Duodenal mucosa (tissue), 2 donors: ENCODE measurements at regions not wholly inside any gene's neighbourhood (a gene's known extent, or its start where the extent isn't known, plus 50 kb on each side); places are given as distances from the start of the nearest gene placed in this dataset.

Source experiments
- H3K27ac ChIP-seq: one replicate; pipeline ENCODE4 v1.7.0; 2013; ENCODE audit warnings: low read depth, low read length
- H3K27me3 ChIP-seq, 2 donors: one replicate each; pipeline ENCODE4 v1.7.0; 2013; ENCODE audit warnings: low read length in 2 of 2, control low read depth in 1 of 2; ENCODE audit not compliant: insufficient read depth in 2 of 2, control insufficient read depth in 1 of 2
- H3K36me3 ChIP-seq, 2 donors: one replicate each; pipeline ENCODE4 v1.7.0; 2013; ENCODE audit warnings: low read length in 2 of 2, control low read depth in 1 of 2; ENCODE audit not compliant: insufficient read depth in 2 of 2, control insufficient read depth in 1 of 2
- H3K4me1 ChIP-seq, 2 donors: one replicate each; pipeline ENCODE4 v1.7.0; 2013; ENCODE audit warnings: low read length in 2 of 2, control low read depth in 1 of 2; ENCODE audit not compliant: insufficient read depth in 2 of 2, control insufficient read depth in 1 of 2
- H3K4me3 ChIP-seq, 2 donors: one replicate each; pipeline ENCODE4 v1.7.0; 2013; ENCODE audit warnings: low read length in 2 of 2, low read depth in 1 of 2
- H3K9ac ChIP-seq, 2 donors: one replicate each; pipeline ENCODE4 v1.7.0; 2013; ENCODE audit warnings: low read length in 2 of 2, low read depth in 1 of 2
- H3K9me3 ChIP-seq, 2 donors: one replicate each; pipeline ENCODE4 v1.7.0; 2013; ENCODE audit warnings: low read length in 2 of 2, control low read depth in 1 of 2; ENCODE audit not compliant: control insufficient read depth in 1 of 2

GRCh38 chr11:119892311-119892808, 163.4 kb upstream of the NECTIN1 start:
- Histone ChIP-seq H3K9ac (no peak overlapping the region), H3K36me3 (no peaks in the 10 kb centered on the region), H3K4me1 (no peaks in the 10 kb centered on the region), H3K4me3 (no peak overlapping the region), H3K9me3 (no peaks in the 10 kb centered on the region), H3K27me3 (peaks cover 0 to 3% of the 10 kb centered on the region in 2 donors), H3K27ac (no peak overlapping the region)

GRCh38 chr11:119891055-119891768, 162.2 kb upstream of the NECTIN1 start:
- Histone ChIP-seq H3K27ac (no peak overlapping the region), H3K9me3 (no peaks in the 10 kb centered on the region), H3K4me1 (no peaks in the 10 kb centered on the region), H3K27me3 (peaks cover 0 to 3% of the 10 kb centered on the region in 2 donors), H3K9ac (no peak overlapping the region), H3K36me3 (no peaks in the 10 kb centered on the region), H3K4me3 (no peak overlapping the region)

GRCh38 chr11:119890466-119890865, 161.5 kb upstream of the NECTIN1 start:
- Histone ChIP-seq H3K27ac (no peak overlapping the region), H3K27me3 (peaks cover 0 to 3% of the 10 kb centered on the region in 2 donors), H3K9me3 (no peaks in the 10 kb centered on the region), H3K36me3 (no peaks in the 10 kb centered on the region), H3K9ac (no peak overlapping the region), H3K4me1 (no peaks in the 10 kb centered on the region), H3K4me3 (no peak overlapping the region)

- H3K9ac ChIP-seq: no peak overlapping the region
Measured at GRCh38 chr11:119889728-119890280, 160.8 kb upstream of the NECTIN1 start.

GRCh38 chr11:119889111-119889510, 160.1 kb upstream of the NECTIN1 start:
- no peaks in the 10 kb centered on the region for H3K36me3 ChIP-seq
- no peak overlapping the region for H3K27ac ChIP-seq
- no peak overlapping the region for H3K4me3 ChIP-seq
- H3K4me1 ChIP-seq: no peaks in the 10 kb centered on the region
- no peak overlapping the region for H3K9ac ChIP-seq
- no peaks in the 10 kb centered on the region for H3K9me3 ChIP-seq
- peaks cover 0 to 3% of the 10 kb centered on the region in 2 donors for H3K27me3 ChIP-seq

More at GRCh38 chr11:119889728-119890280, 160.8 kb upstream of the NECTIN1 start:
- Histone ChIP-seq H3K36me3 (no peaks in the 10 kb centered on the region), H3K4me3 (no peak overlapping the region), H3K27ac (no peak overlapping the region), H3K4me1 (no peaks in the 10 kb centered on the region), H3K27me3 (peaks cover 0 to 3% of the 10 kb centered on the region in 2 donors), H3K9me3 (no peaks in the 10 kb centered on the region)

- Histone ChIP-seq H3K9ac (no peak overlapping the region), H3K27me3 (peaks cover 0 to 3% of the 10 kb centered on the region in 2 donors), H3K4me1 (no peaks in the 10 kb centered on the region), H3K36me3 (no peaks in the 10 kb centered on the region), H3K27ac (no peak overlapping the region), H3K4me3 (no peak overlapping the region), H3K9me3 (no peaks in the 10 kb centered on the region)
Measured at GRCh38 chr11:119888119-119888518, 159.1 kb upstream of the NECTIN1 start.

- Histone ChIP-seq H3K9ac (no peak overlapping the region), H3K36me3 (no peaks in the 10 kb centered on the region), H3K9me3 (no peaks in the 10 kb centered on the region), H3K4me1 (no peaks in the 10 kb centered on the region), H3K27ac (no peak overlapping the region), H3K4me3 (no peak overlapping the region), H3K27me3 (peaks cover 0 to 3% of the 10 kb centered on the region in 2 donors)
Measured at GRCh38 chr11:119886667-119887230, 157.7 kb upstream of the NECTIN1 start.

GRCh38 chr11:119885861-119886567, 157.0 kb upstream of the NECTIN1 start:
- H3K9me3 ChIP-seq: no peaks in the 10 kb centered on the region
- no peaks in the 10 kb centered on the region for H3K36me3 ChIP-seq
- H3K9ac ChIP-seq: no peak overlapping the region
- H3K27ac ChIP-seq: no peak overlapping the region
- H3K4me3 ChIP-seq: no peak overlapping the region
- peaks cover 0 to 3% of the 10 kb centered on the region in 2 donors for H3K27me3 ChIP-seq
- H3K4me1 ChIP-seq: no peaks in the 10 kb centered on the region

GRCh38 chr11:119885067-119885466, 156.1 kb upstream of the NECTIN1 start:
- no peaks in the 10 kb centered on the region for H3K36me3 ChIP-seq
- H3K27me3 ChIP-seq: peaks cover 0 to 3% of the 10 kb centered on the region in 2 donors
- H3K4me1 ChIP-seq: no peaks in the 10 kb centered on the region
- no peaks in the 10 kb centered on the region for H3K9me3 ChIP-seq
- no peak overlapping the region for H3K9ac ChIP-seq
- no peak overlapping the region for H3K4me3 ChIP-seq
- no peak overlapping the region for H3K27ac ChIP-seq

- no peak overlapping the region for H3K27ac ChIP-seq
- no peaks in the 10 kb centered on the region for H3K9me3 ChIP-seq
- H3K9ac ChIP-seq: no peak overlapping the region
- no peak overlapping the region for H3K4me3 ChIP-seq
- no peaks in the 10 kb centered on the region for H3K27me3 ChIP-seq
- H3K4me1 ChIP-seq: no peaks in the 10 kb centered on the region
- no peaks in the 10 kb centered on the region for H3K36me3 ChIP-seq
Measured at GRCh38 chr11:119882316-119882715, 153.3 kb upstream of the NECTIN1 start.
